ENCODE measurements at regions not wholly inside any gene's neighbourhood (a gene's known extent, or its start where the extent isn't known, plus 50 kb on each side); places are given as distances from the start of the nearest gene placed in this dataset.
"Not testable (repeated sequence)": the region's sequence is repeated elsewhere in the genome, so short reads cannot be mapped to it uniquely, and the experiment has no call there.

GRCh38 chr6:151671195-151671594, 136.3 kb upstream of the ESR1 start:
- intact Hi-C loops (cut with micrococcal nuclease): no loop called here

- intact Hi-C loops (cut with micrococcal nuclease): loop anchor here (2.0 kb wide), 1 partner anchor 594 kb away; no protein-coding TSS in a partner anchor
These were observed 132.9 kb upstream of the ESR1 start for GRCh38 chr6:151674578-151674977.

- intact Hi-C loops (cut with micrococcal nuclease): loop anchor here (2.0 to 5.0 kb wide), 4 partner anchors 91 to 661 kb away; no protein-coding TSS in a partner anchor
These were observed 131.6 kb upstream of the ESR1 start for GRCh38 chr6:151675746-151676459.

DNA sequence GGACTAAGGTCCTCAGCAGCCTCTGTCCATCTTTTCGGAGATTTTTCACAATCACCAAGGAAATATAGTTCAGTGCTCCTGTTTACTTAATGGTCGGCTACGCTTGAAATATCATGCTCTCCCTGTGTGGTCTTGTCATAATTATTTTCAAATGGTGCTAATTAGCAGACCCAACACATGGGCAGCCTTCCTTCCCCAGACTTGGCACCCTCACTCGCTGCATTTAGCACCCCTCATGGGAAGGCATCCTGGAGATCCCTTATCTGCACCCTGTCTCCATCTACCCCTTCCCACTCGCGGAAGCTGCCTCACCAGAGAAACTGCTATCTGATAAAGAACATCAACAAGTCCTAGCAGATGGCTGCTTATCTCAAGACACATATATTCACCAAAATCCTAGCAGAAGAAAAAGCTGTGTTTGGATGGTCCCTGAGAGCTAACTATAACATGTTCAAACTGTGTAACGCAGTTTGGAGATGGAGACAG, 131.0 kb upstream of the ESR1 start:
- intact Hi-C loops (cut with micrococcal nuclease): loop anchor here (5.0 kb wide), 3 partner anchors 91 to 661 kb away; no protein-coding TSS in a partner anchor

GRCh38 chr6:151677404-151677803, 130.1 kb upstream of the ESR1 start:
- intact Hi-C loops (cut with micrococcal nuclease): loop anchor here (5.0 kb wide), 3 partner anchors 90 to 660 kb away; no protein-coding TSS in a partner anchor

DNA sequence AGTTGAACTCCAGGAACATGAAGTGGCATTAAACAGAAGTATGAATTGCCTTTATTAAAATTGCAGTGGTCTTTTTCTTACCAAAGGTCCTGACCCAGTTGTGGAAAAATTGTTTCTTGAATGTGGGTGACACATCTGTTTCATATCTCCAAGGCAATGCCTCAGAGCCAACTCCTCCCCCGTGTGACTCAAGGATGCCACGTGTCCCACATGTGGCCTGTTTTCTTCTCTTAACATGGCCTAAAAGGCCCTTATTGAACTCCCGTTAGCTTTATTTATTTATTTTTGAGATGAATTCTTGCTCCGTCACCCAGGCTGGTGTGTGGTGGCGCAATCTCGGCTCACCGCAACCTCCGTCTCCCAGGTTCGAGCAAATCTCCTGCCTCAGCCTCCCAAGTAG, 128.4 kb upstream of the ESR1 start:
- intact Hi-C loops (cut with micrococcal nuclease): loop anchor here (5.0 kb wide), 3 partner anchors 88 to 658 kb away; no protein-coding TSS in a partner anchor

DNA sequence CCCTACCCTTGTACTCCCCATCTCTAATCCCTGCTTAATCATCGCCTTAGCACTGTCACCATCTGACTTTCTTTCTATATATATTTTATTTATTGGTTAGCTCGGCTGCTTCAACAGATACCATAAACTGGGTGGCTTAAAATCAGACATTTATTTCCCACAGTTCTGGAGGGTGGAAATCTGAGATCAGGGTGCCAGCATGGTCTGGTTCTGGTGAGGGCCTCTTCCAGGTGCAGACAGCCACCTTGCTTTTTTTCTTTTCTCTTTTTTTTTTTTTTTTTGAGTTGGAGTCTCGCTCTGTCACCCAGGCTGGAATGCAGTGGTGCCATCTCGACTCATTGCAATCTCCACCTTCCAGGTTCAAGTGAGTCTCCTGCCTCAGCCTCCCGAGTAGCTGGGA, 127.5 kb upstream of the ESR1 start:
- intact Hi-C loops (cut with micrococcal nuclease): loop anchor here (5.0 kb wide), 3 partner anchors 87 to 657 kb away; no protein-coding TSS in a partner anchor

GRCh38 chr6:151680846-151681432, 126.5 kb upstream of the ESR1 start:
- intact Hi-C loops (cut with micrococcal nuclease): no loop called here

DNA sequence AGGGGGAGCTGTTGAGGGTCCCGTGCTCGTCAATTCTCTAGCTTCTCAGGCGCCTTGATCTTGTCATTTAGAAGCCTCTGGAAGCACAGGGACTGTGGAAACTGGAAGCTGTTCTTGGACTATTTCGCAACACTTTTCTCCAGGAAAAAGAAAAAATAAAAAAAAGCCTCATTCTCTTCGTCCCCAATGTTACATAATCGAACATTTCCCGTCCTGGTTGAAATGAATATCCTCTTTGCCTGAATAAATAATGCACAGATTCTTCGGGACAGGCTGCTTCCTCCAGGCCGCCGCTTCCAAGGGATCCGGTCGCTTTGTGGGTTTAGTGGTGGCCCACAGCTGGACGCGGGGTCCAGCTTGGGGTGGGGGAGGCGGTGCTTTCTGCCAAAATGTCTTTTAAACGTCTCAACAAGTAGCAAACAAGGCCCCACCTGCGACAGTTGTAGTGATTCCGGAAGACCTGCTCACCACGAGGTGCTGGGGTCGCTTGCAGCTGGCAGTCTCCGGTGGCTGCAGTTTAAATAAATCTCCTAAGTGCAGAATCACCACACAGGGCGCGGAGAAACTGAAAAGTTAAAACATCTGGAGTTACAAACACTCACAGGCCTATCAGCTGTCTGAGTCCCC, 125.9 kb upstream of the ESR1 start:
- intact Hi-C loops (cut with micrococcal nuclease): no loop called here

GRCh38 chr6:151682251-151682650, 125.2 kb upstream of the ESR1 start:
- intact Hi-C loops (cut with micrococcal nuclease): no loop called here

GRCh38 chr6:151682922-151683321, 124.6 kb upstream of the ESR1 start:
- intact Hi-C loops (cut with micrococcal nuclease): no loop called here

DNA sequence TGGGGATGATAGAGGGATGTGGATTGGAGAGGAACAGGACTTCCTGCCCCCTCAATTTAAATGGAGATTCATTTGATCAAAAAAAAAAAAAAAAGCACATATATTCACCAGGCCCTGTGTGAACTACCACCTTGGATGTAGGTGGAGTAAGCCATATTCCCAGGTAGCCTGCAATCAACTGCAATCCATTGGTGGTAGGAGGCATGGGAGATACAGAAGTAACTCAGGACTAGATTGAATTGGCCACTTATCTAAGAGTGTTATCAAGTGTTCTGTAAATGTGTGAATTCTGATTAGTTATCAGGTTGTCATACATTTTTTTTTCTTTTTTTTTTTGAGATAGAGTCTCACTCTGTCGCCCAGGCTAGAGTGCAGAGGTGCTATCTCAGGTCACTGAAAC, 124.1 kb upstream of the ESR1 start:
- intact Hi-C loops (cut with micrococcal nuclease): no loop called here

DNA sequence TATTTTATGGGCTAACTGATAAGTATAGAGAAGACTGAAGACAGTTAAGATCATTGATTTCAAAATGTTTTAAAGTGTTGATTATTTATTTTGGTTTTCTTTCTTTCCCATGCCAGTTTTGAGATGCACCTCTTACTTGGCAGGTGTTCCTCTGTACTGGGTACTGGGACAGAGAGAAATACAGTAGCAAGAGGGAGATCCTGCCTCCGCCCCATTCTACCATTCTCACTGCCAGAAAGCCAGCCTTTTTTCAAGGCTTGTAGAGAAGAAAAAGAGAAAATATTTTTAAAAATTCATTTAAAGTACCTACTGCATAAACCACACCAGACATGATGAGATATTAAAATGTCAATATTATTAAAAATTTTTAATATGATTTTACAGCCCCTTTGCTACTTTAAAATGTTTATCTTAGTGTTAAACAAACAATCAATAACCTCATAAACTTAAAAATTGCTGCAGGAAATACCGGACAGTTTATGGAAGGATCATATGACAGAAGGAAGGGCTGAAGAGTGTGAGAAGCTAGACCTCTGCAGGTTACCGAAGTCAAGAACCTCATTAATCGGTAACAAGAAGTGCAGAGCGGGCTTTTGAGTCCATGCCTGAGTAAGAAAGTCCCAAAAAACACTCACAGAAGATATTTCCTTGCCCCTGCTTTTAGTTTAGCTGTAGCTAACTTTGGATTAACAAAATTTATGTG, 117.8 kb upstream of the ESR1 start:
- intact Hi-C loops (cut with micrococcal nuclease): loop anchor here (1.0 to 2.0 kb wide), 2 partner anchors 75 to 579 kb away; no protein-coding TSS in a partner anchor

- intact Hi-C loops (cut with micrococcal nuclease): loop anchor here (1.0 to 2.0 kb wide), 2 partner anchors 74 to 578 kb away; no protein-coding TSS in a partner anchor
These were observed 117.2 kb upstream of the ESR1 start for GRCh38 chr6:151690303-151690702.

DNA sequence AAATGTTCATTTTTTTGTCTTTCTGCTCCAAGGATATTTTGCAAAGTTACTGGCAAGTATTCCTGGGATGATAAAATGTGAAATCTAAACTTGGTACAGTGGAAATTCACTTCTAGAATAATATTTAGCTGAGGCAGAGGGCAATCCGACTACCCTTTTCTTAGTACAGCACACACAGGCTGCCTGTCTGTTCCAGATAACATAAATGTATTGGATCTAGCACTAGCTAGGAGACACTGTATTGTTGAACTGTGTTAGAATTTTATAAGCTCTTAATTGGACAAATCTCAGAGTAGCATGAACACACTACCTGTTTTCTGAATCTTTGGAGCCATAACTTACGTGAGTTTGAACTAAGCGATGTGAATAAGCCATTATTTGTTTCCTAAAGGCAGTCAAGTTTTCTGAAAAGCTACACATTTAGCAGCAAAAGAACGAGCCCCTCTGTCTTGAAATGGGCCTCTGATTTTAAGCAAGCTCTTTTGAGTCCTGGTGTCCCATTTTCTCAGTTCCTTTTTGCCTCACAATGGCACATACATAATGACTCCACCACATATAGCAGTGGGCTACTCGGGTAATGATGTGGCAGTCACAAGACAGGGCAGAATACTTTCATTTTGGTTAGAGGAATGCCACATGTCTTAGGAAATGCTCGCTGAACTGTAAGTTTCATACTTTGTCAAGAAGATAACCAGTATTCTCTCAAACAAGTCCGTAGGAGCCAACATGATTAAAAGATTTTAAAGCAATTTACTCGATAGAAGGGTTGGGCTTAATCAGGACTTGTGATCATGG, 116.5 kb upstream of the ESR1 start:
- intact Hi-C loops (cut with micrococcal nuclease): loop anchor here (1.0 to 2.0 kb wide), 2 partner anchors 74 to 577 kb away; no protein-coding TSS in a partner anchor

DNA sequence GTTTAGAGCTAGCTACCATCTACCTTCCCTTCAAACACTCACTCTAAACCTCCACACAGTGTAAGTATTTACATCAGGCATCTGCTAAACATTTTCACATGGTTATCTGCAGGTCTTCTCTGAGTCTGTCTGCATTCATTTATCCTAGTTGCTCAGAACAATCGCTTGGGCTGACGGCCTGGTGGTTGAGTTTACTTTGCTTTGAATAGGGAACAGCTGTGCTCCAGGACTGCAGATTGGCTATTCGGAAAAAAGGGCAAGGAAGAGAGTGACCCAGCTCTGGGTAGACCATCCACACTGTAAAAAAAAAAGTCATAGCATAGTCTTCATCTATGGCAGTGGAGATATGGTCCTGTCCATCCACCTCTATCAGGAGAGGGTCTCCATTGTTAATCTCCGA, 115.3 kb upstream of the ESR1 start:
- intact Hi-C loops (cut with micrococcal nuclease): no loop called here

GRCh38 chr6:151693366-151693765, 114.1 kb upstream of the ESR1 start:
- intact Hi-C loops (cut with micrococcal nuclease): no loop called here

DNA sequence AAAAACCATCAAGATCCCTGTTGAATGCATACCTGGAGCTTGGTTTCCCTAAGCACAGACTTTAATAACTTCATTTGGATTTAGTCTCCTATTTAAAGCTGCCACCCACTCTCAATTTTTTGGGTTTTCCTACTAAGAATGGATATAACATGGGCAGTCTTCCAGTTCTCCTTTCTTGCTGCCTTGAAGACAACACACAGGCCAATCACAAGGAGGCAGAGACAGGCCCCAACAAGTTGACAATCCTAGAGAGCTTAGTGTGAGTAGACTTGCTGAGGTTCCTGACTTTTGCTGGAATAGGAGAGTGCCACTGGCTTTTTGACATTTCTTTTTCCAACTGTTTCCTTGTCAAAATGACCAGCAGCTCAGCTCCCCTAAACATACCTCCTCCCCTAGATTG, 112.3 kb upstream of the ESR1 start:
- intact Hi-C loops (cut with micrococcal nuclease): no loop called here

GRCh38 chr6:151696302-151696701, 111.2 kb upstream of the ESR1 start:
- intact Hi-C loops (cut with micrococcal nuclease): not testable (repeated sequence)

GRCh38 chr6:151698931-151699700, 108.4 kb upstream of the ESR1 start:
- intact Hi-C loops (cut with micrococcal nuclease): no loop called here
